Cardiac muscle cell (in vitro differentiated cells and primary cell): ENCODE measurements at regions not wholly inside any gene's neighbourhood (a gene's known extent, or its start where the extent isn't known, plus 50 kb on each side); places are given as distances from the start of the nearest gene placed in this dataset.
A peak's percentile ranks its signal among the peaks of the same experiment; 100 is the strongest.

Experiments used
- DNase-seq, 2 donors: peaks; one replicate each; pipeline versions ENCODE4 v3.0.0 to v3.0.0-alpha.2; 2010 to 2017; ENCODE audit warnings: low read depth in 1 of 2, low spot score in 1 of 2
- H3K27ac ChIP-seq: fragments of 200-600 bp; sonication (generic); 2 replicates; pipeline ENCODE4 v1.5.1; 2016
- H3K27me3 ChIP-seq: fragments of 200-600 bp; sonication (generic); 2 replicates; pipeline ENCODE4 v1.6.0; 2016; ENCODE audit warnings: control low read depth
- H3K36me3 ChIP-seq: fragments of 200-600 bp; sonication (generic); 2 replicates; pipeline ENCODE4 v1.5.1; 2016; ENCODE audit warnings: control low read depth
- H3K4me1 ChIP-seq: fragments of 200-600 bp; sonication (generic); 2 replicates; pipeline ENCODE4 v1.8.1; 2017; ENCODE audit warnings: low read depth, mild to moderate bottlenecking, mixed run types
- H3K4me3 ChIP-seq: fragments of 200-600 bp; sonication (generic); 2 replicates; pipeline ENCODE4 v1.5.1; 2016; ENCODE audit warnings: mild to moderate bottlenecking
- H3K9me3 ChIP-seq: fragments of 200-600 bp; sonication (generic); 2 replicates; pipeline ENCODE4 v1.5.1; 2017; ENCODE audit warnings: low read depth, mild to moderate bottlenecking, control low read depth
- CTCF ChIP-seq: IDR thresholded peaks from 2 replicates; pipeline ENCODE4 v1.5.1; 2012; ENCODE audit warnings: low read depth, mild to moderate bottlenecking, low read length

GRCh38 chr1:214184992-214185391 lies 96.0 kb upstream of the SMYD2 start:
- Histone ChIP-seq H3K4me1 (no peaks in the 10 kb centered on the region), H3K9me3 (no peaks in the 10 kb centered on the region), H3K4me3 (no peak overlapping the region), H3K27me3 (peaks cover 48% of the 10 kb centered on the region), H3K36me3 (no peaks in the 10 kb centered on the region), H3K27ac (no peak overlapping the region)
- DNase-seq, result no peak
- no peak for TF ChIP-seq CTCF

GRCh38 chr1:214186103-214186824 lies 94.7 kb upstream of the SMYD2 start:
- Histone ChIP-seq H3K36me3 (no peaks in the 10 kb centered on the region), H3K4me3 (no peak overlapping the region), H3K27me3 (peaks cover 48% of the 10 kb centered on the region), H3K9me3 (no peaks in the 10 kb centered on the region), H3K27ac (no peak overlapping the region), H3K4me1 (no peaks in the 10 kb centered on the region)
- no peak for DNase-seq
- no peak for TF ChIP-seq CTCF

GRCh38 chr1:214187121-214187900 lies 93.6 kb upstream of the SMYD2 start:
- peak overlapping the region; percentile 30 for H3K4me3 ChIP-seq
- H3K9me3 ChIP-seq, result no peaks in the 10 kb centered on the region
- H3K27ac ChIP-seq, result no peak overlapping the region
- DNase-seq, result peak; percentile 3 to 45
- H3K4me1 ChIP-seq, result no peaks in the 10 kb centered on the region
- peaks cover 48% of the 10 kb centered on the region for H3K27me3 ChIP-seq
- H3K36me3 ChIP-seq, result no peaks in the 10 kb centered on the region
- TF ChIP-seq CTCF, result no peak

GRCh38 chr1:214187933-214188332 lies 93.0 kb upstream of the SMYD2 start:
- Histone ChIP-seq H3K36me3 (no peaks in the 10 kb centered on the region), H3K9me3 (no peaks in the 10 kb centered on the region), H3K27ac (no peak overlapping the region), H3K4me1 (no peaks in the 10 kb centered on the region), H3K27me3 (peaks cover 48% of the 10 kb centered on the region), H3K4me3 (no peak overlapping the region)
- no peak for DNase-seq
- TF ChIP-seq CTCF, result no peak

- no peak for TF ChIP-seq CTCF
- no peak overlapping the region for H3K27ac ChIP-seq
- H3K4me3 ChIP-seq, result no peak overlapping the region
- no peaks in the 10 kb centered on the region for H3K9me3 ChIP-seq
- no peak for DNase-seq
- H3K4me1 ChIP-seq, result no peaks in the 10 kb centered on the region
- H3K36me3 ChIP-seq, result no peaks in the 10 kb centered on the region
- H3K27me3 ChIP-seq, result peaks cover 48% of the 10 kb centered on the region
These were observed 92.1 kb upstream of the SMYD2 start for GRCh38 chr1:214188835-214189234.
